ENCODE measurements at regions not wholly inside any gene's neighbourhood (a gene's known extent, or its start where the extent isn't known, plus 50 kb on each side); places are given as distances from the start of the nearest gene placed in this dataset.

DNA sequence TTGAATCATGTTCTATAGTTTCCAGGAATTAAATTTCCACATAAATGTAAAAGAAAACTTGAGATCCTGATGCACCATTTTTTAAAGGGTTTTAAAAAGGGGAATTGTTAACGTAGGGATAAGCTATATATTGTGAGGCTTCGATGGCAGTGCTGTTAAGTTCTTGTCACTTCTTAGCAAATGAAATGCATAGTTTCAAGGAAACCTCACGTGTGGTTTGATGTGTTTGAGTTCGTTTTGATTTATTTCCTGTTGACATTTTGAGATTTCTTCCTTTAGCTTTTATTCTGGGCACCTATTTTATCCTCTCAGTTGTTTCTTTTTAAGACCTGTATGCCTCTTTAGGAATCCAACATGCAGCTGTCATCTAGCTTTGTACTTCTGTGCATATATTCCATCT, 301.0 kb downstream of the DOCK8 start:
- Histone ChIP-seq H3K4me1 (ENCODE audit: control insufficient read depth, insufficient read depth, low read length, poor library complexity, severe bottlenecking) (no peaks in the 10 kb centered on the region), H3K27me3 (replicated peaks; ENCODE audit: control insufficient read depth, insufficient read depth, low read length, poor library complexity, severe bottlenecking) (no peaks in the 10 kb centered on the region), H3K9me3 (ENCODE audit: control insufficient read depth, low read length) (no peaks in the 10 kb centered on the region), H3K27ac (ENCODE audit: insufficient read depth, low read length, poor library complexity, severe bottlenecking) (no peak overlapping the region), H3K36me3 (ENCODE audit: control insufficient read depth, insufficient read depth, low read length) (no peaks in the 10 kb centered on the region), H3K4me3 (ENCODE audit: insufficient read depth, low read depth, low read length, poor library complexity, severe bottlenecking) (no peak overlapping the region)
- DNase-seq: no peak

DNA sequence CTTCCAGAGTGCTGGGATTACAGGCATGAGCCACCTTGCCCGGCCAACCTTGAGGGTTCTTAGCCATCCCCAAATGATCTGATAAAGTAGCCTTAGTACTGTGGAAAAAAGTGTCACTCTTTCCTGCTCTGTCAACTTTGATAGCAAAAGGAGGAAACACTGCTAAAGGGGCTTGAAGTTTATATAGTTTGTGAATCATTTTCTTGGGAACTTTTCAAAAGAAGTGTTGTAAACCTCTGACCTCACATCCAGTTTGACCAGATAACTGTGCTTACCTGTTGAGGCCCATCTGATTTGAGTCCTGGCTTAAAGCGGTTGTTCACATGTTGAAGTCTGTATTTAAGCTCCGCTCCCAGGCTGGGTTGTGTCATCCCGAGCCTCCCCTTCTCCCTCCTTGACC, 303.3 kb downstream of the DOCK8 start:
- H3K4me1 ChIP-seq (ENCODE audit: control insufficient read depth, insufficient read depth, low read length, poor library complexity, severe bottlenecking): no peaks in the 10 kb centered on the region
- H3K27me3 ChIP-seq (replicated peaks; ENCODE audit: control insufficient read depth, insufficient read depth, low read length, poor library complexity, severe bottlenecking): no peaks in the 10 kb centered on the region
- no peak for DNase-seq
- peak overlapping the region; percentile 45 for H3K27ac ChIP-seq (ENCODE audit: insufficient read depth, low read length, poor library complexity, severe bottlenecking)
- no peaks in the 10 kb centered on the region for H3K36me3 ChIP-seq (ENCODE audit: control insufficient read depth, insufficient read depth, low read length)
- H3K4me3 ChIP-seq (ENCODE audit: insufficient read depth, low read depth, low read length, poor library complexity, severe bottlenecking): no peak overlapping the region
- no peaks in the 10 kb centered on the region for H3K9me3 ChIP-seq (ENCODE audit: control insufficient read depth, low read length)

DNA sequence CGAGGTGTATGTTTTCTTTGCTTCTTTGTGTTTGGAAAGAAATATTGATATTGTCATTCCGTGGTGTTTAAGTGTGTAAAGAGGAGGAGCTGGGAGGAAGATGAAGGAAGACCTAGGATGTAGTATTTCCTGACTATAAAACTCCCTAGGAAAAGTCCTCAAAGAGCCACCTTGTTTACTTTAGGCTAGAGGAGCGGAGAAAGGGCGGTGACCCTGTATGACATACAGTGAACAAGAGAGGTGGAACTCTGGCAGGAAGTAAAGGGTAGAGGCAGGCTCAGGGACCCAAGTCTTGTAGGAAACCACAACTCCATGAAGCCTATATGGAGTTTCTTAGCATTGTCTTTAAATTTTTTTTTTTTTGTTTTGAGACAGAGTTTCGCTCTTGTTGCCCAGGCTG, 303.9 kb downstream of the DOCK8 start:
- Histone ChIP-seq H3K9me3 (ENCODE audit: control insufficient read depth, low read length) (no peaks in the 10 kb centered on the region), H3K4me1 (ENCODE audit: control insufficient read depth, insufficient read depth, low read length, poor library complexity, severe bottlenecking) (no peaks in the 10 kb centered on the region), H3K36me3 (ENCODE audit: control insufficient read depth, insufficient read depth, low read length) (no peaks in the 10 kb centered on the region), H3K27me3 (replicated peaks; ENCODE audit: control insufficient read depth, insufficient read depth, low read length, poor library complexity, severe bottlenecking) (no peaks in the 10 kb centered on the region), H3K27ac (ENCODE audit: insufficient read depth, low read length, poor library complexity, severe bottlenecking) (peak overlapping the region; percentile 45), H3K4me3 (ENCODE audit: insufficient read depth, low read depth, low read length, poor library complexity, severe bottlenecking) (no peak overlapping the region)
- DNase-seq: no peak

DNA sequence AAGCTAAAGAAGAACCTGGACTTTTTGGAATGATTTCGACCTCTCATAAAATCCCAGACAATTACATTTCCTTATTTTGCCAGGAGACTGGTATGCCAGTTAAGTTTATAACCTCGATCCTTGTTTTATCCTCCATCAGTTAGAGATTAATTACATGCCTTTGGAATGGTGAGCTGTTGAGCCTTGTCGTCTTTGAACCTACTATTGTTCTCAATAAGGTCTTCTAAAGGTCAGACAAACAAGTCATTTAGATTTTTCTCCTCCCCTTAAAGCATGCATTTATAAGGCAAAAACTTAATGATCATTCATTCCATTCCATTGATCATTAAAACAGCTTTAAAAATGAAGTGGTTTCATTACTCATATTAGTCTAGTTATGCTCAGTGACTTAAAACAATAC, 304.9 kb downstream of the DOCK8 start:
- Histone ChIP-seq H3K4me1 (ENCODE audit: control insufficient read depth, insufficient read depth, low read length, poor library complexity, severe bottlenecking) (no peaks in the 10 kb centered on the region), H3K9me3 (ENCODE audit: control insufficient read depth, low read length) (no peaks in the 10 kb centered on the region), H3K27ac (ENCODE audit: insufficient read depth, low read length, poor library complexity, severe bottlenecking) (no peak overlapping the region), H3K4me3 (ENCODE audit: insufficient read depth, low read depth, low read length, poor library complexity, severe bottlenecking) (no peak overlapping the region), H3K36me3 (ENCODE audit: control insufficient read depth, insufficient read depth, low read length) (no peaks in the 10 kb centered on the region), H3K27me3 (replicated peaks; ENCODE audit: control insufficient read depth, insufficient read depth, low read length, poor library complexity, severe bottlenecking) (no peaks in the 10 kb centered on the region)
- no peak for DNase-seq

DNA sequence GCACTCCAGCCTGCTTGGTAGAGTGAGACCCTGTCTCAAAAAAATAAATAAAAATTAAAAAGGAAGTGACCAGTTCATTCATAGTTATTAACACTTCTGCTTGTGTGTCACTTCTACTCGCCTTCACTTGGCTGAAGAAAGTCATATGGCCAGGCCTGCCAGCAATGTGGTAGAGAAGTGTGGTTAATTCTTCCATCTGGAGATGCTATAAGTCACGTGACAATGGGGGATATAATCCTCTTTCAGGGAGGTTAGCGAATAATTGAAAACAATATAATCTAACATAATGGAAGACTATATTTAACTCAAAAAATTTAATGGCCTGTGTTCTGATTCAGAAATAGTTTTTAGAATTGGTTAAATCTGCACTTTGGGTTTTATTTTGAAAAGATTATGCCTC, 305.6 kb downstream of the DOCK8 start:
- no peak overlapping the region for H3K4me3 ChIP-seq (ENCODE audit: insufficient read depth, low read depth, low read length, poor library complexity, severe bottlenecking)
- no peaks in the 10 kb centered on the region for H3K4me1 ChIP-seq (ENCODE audit: control insufficient read depth, insufficient read depth, low read length, poor library complexity, severe bottlenecking)
- no peak for DNase-seq
- no peaks in the 10 kb centered on the region for H3K27me3 ChIP-seq (replicated peaks; ENCODE audit: control insufficient read depth, insufficient read depth, low read length, poor library complexity, severe bottlenecking)
- no peaks in the 10 kb centered on the region for H3K36me3 ChIP-seq (ENCODE audit: control insufficient read depth, insufficient read depth, low read length)
- no peak overlapping the region for H3K27ac ChIP-seq (ENCODE audit: insufficient read depth, low read length, poor library complexity, severe bottlenecking)
- H3K9me3 ChIP-seq (ENCODE audit: control insufficient read depth, low read length): no peaks in the 10 kb centered on the region

DNA sequence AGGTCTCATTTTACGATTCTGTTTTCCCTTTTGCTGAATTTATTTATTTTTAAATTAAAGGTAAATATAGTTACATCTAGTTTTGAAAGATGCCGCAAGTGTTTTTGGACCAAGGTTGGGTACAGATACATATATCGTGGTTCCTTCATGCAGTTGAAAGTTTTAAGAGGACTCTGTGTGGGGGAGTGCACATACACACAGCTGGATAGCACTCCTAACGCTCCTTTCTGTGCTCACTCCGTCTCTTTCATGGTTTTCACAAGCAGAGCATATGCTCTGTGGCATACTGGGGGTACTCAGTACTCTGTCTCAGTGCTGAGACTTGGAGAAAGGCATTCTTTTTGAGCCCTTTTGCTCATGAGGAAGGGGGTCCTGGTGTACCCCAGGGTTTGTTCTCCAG, 307.5 kb downstream of the DOCK8 start:
- Histone ChIP-seq H3K27me3 (replicated peaks; ENCODE audit: control insufficient read depth, insufficient read depth, low read length, poor library complexity, severe bottlenecking) (no peaks in the 10 kb centered on the region), H3K36me3 (ENCODE audit: control insufficient read depth, insufficient read depth, low read length) (no peaks in the 10 kb centered on the region), H3K4me3 (ENCODE audit: insufficient read depth, low read depth, low read length, poor library complexity, severe bottlenecking) (no peak overlapping the region), H3K9me3 (ENCODE audit: control insufficient read depth, low read length) (no peaks in the 10 kb centered on the region), H3K27ac (ENCODE audit: insufficient read depth, low read length, poor library complexity, severe bottlenecking) (no peak overlapping the region), H3K4me1 (ENCODE audit: control insufficient read depth, insufficient read depth, low read length, poor library complexity, severe bottlenecking) (no peaks in the 10 kb centered on the region)
- DNase-seq: no peak

DNA sequence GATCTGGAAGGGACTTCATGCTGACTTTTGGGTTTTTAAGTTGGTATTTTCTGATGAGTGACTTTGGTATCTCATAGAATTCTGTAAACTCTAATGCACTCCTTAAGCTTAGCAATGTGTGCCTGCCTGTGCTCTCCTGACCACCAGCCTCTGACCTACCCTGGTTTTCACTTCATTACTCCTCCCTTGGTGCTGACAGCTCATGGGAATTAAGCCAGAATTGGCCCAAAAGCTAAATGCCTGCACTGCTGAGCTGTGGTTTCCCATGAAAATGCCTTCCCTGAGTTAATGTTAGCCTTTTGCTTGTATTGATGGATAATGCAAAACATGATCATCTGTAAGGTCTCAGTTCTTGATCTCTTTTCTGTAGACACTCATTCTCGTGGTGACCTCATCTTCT, 308.0 kb downstream of the DOCK8 start:
- H3K27ac ChIP-seq (ENCODE audit: insufficient read depth, low read length, poor library complexity, severe bottlenecking): no peak overlapping the region
- no peaks in the 10 kb centered on the region for H3K36me3 ChIP-seq (ENCODE audit: control insufficient read depth, insufficient read depth, low read length)
- H3K9me3 ChIP-seq (ENCODE audit: control insufficient read depth, low read length): no peaks in the 10 kb centered on the region
- no peaks in the 10 kb centered on the region for H3K27me3 ChIP-seq (replicated peaks; ENCODE audit: control insufficient read depth, insufficient read depth, low read length, poor library complexity, severe bottlenecking)
- no peak for DNase-seq
- H3K4me1 ChIP-seq (ENCODE audit: control insufficient read depth, insufficient read depth, low read length, poor library complexity, severe bottlenecking): no peaks in the 10 kb centered on the region
- H3K4me3 ChIP-seq (ENCODE audit: insufficient read depth, low read depth, low read length, poor library complexity, severe bottlenecking): no peak overlapping the region

DNA sequence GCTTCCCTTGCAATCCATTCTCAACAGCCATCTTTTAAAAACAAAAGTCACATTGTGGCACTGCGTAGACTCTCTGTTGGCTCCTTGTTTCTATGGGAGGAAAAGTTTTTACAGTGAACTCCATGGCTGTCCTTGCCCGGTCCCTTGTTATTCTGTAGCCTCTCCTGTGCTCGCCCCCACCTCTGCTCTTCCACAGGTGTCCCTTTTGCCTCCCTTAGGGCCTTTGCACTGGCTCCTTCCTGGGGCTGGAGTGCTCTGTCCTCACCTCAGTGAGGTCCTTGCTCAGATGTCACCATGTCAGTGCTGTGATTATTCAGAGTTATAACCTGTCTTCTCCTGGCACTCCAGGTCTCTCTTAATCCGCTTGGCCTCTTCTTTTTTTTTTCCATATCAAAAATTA, 308.8 kb downstream of the DOCK8 start:
- no peaks in the 10 kb centered on the region for H3K36me3 ChIP-seq (ENCODE audit: control insufficient read depth, insufficient read depth, low read length)
- no peak overlapping the region for H3K4me3 ChIP-seq (ENCODE audit: insufficient read depth, low read depth, low read length, poor library complexity, severe bottlenecking)
- H3K27me3 ChIP-seq (replicated peaks; ENCODE audit: control insufficient read depth, insufficient read depth, low read length, poor library complexity, severe bottlenecking): no peaks in the 10 kb centered on the region
- DNase-seq: no peak
- no peaks in the 10 kb centered on the region for H3K9me3 ChIP-seq (ENCODE audit: control insufficient read depth, low read length)
- no peaks in the 10 kb centered on the region for H3K4me1 ChIP-seq (ENCODE audit: control insufficient read depth, insufficient read depth, low read length, poor library complexity, severe bottlenecking)
- no peak overlapping the region for H3K27ac ChIP-seq (ENCODE audit: insufficient read depth, low read length, poor library complexity, severe bottlenecking)

DNA sequence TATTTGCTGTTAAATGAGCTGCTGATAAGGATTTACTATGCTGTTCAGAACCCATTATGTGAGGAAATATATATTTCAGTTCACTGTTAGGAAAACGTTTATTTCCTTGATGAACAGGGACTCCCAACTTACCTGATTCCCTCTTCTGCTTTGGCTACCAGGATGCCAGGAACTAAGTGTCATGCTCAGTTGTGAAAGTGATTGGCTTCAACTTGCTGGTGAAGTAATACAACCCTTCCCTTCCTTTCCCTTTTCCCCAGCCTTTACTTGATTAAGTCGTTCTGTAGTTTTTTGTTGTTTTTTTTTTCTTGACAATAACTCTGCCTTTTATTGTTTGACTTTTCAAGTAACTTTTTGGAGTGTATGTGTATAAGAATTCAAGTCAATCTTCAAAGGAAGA, 309.3 kb downstream of the DOCK8 start:
- H3K4me3 ChIP-seq (ENCODE audit: insufficient read depth, low read depth, low read length, poor library complexity, severe bottlenecking): no peak overlapping the region
- no peaks in the 10 kb centered on the region for H3K36me3 ChIP-seq (ENCODE audit: control insufficient read depth, insufficient read depth, low read length)

DNA sequence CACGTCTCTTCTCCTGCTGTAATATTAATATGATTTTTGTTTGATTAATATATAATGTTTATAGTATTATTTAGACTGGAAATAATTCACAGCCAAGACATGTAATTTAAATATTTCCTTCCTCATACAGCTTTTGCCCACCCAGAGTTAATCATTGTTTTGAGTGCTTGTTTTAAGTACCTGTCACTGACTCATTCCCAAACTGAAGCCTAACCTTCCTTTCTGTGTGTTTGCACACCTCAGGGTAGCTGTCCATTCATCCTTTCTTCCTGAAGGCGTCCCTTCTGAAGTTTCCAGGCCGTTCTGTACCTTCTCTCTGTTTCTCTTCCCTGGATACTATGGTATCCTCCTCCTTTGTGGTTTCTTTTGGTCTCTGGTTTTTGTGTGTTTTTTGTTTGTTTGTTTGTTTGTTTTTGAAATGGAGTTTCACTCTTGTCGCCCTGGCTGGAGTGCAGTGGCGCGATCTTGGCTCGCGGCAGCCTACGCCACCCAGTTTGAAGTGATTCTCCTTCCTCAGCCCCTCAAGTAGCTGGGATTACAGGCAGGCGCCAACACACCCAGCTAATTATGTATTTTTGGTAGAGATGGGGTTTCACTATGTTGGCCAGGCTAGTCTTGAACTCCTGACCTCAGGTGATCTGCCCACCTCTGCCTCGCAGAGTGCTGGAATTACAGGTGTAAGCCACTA, 312.4 kb downstream of the DOCK8 start:
- H3K4me3 ChIP-seq (ENCODE audit: insufficient read depth, low read depth, low read length, poor library complexity, severe bottlenecking): no peak overlapping the region
- no peaks in the 10 kb centered on the region for H3K36me3 ChIP-seq (ENCODE audit: control insufficient read depth, insufficient read depth, low read length)
- H3K9me3 ChIP-seq (ENCODE audit: control insufficient read depth, low read length): no peaks in the 10 kb centered on the region
- no peak for DNase-seq
- H3K27me3 ChIP-seq (replicated peaks; ENCODE audit: control insufficient read depth, insufficient read depth, low read length, poor library complexity, severe bottlenecking): no peaks in the 10 kb centered on the region
- H3K27ac ChIP-seq (ENCODE audit: insufficient read depth, low read length, poor library complexity, severe bottlenecking): no peak overlapping the region
- no peaks in the 10 kb centered on the region for H3K4me1 ChIP-seq (ENCODE audit: control insufficient read depth, insufficient read depth, low read length, poor library complexity, severe bottlenecking)

More for the DNA sequence above, 309.3 kb downstream of the DOCK8 start:
- no peak for DNase-seq
- Histone ChIP-seq H3K27me3 (replicated peaks; ENCODE audit: control insufficient read depth, insufficient read depth, low read length, poor library complexity, severe bottlenecking) (no peaks in the 10 kb centered on the region), H3K9me3 (ENCODE audit: control insufficient read depth, low read length) (no peaks in the 10 kb centered on the region), H3K27ac (ENCODE audit: insufficient read depth, low read length, poor library complexity, severe bottlenecking) (no peak overlapping the region), H3K4me1 (ENCODE audit: control insufficient read depth, insufficient read depth, low read length, poor library complexity, severe bottlenecking) (no peaks in the 10 kb centered on the region)
